HuH-7.5 (cell line): ENCODE measurements at regions not wholly inside any gene's neighbourhood (a gene's known extent, or its start where the extent isn't known, plus 50 kb on each side); places are given as distances from the start of the nearest gene placed in this dataset.

Experiments
- DNase-seq: peaks from one replicate; pipeline ENCODE4 v3.0.0; 2011; ENCODE audit warnings: low spot score

DNA sequence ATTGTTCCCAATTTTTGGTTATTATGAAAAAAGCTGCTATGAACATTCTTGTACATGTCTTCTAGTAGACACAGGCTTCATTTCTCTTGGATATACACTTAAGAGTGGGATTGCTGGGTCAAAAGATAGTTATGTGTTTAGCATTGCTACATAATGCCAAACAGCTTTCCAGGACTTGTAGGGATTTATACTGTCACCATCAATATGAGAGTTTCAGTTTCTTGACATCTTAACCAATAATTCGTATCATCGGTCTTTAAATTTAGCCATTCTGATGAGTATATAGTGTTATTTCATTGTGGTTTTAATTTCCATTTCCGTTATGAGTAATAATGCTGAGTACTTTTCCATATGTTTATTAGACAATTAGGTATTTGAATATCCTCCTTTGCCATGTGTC lies 190.3 kb upstream of the PFN2 start:
- DNase-seq = no peak

DNA sequence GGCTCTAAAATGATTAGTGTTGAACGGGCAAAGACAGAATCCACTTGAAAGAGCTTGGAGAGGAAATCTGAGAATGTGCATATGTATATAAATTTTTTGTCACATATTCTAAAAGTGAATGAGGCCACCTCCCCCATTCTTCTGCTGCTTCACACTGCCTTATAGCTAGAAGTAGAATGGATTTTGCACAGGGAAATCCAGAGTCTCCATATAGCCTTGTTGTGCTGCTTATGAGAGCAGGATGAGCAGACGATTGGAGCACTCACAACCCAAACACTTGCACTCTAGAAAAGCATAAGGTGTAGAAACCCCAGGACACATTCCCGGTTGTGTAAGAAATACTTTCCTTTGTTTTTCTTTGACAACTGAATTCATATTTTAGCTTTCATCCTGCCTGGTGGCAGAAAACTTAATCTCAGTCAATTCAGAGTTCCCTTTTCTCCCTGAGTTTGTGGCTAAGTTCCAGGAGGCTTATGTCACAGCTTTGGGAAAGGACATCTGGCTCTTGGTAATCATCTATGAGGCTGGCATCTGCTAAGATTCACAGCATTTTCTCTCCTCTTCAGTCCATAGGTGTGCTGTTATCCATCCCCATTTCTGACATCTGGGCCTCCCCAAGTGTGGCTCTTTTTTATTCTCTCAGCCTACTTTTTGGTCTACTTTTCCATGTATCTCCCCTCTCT lies 188.4 kb upstream of the PFN2 start:
- no peak for DNase-seq

- no peak for DNase-seq
Observed at GRCh38 chr3:150152567-150152966, 181.9 kb upstream of the PFN2 start.

GRCh38 chr3:150150633-150151032 lies 179.9 kb upstream of the PFN2 start:
- no peak for DNase-seq

GRCh38 chr3:150149651-150150051 lies 179.0 kb upstream of the PFN2 start:
- no peak for DNase-seq

GRCh38 chr3:150148227-150148626 lies 177.5 kb upstream of the PFN2 start:
- DNase-seq = no peak

GRCh38 chr3:150147776-150148175 lies 177.1 kb upstream of the PFN2 start:
- no peak for DNase-seq

GRCh38 chr3:150146991-150147761 lies 176.5 kb upstream of the PFN2 start:
- DNase-seq = no peak

DNA sequence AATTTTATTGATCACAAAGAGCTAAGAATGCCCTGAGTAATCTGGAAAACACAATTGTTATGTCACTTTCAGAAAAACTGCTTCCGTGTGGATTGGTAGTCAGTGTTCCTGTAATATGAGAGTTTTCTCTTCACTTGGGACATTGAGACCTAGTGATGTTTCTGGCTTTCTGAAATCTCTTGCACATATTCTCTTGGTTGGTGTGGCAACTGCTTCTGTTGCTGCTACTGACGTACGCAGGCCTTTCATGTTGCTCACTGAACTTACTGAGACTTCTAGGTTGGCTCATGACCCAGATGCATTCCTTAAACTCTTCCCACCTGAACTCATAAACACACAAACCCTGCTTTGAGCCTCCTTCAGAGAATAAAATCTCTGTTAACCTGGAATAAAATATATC lies 175.0 kb upstream of the PFN2 start:
- DNase-seq = no peak

GRCh38 chr3:150144191-150144708 lies 173.6 kb upstream of the PFN2 start:
- DNase-seq = no peak

- no peak for DNase-seq
Observed at GRCh38 chr3:150142936-150143335, 172.2 kb upstream of the PFN2 start.

DNA sequence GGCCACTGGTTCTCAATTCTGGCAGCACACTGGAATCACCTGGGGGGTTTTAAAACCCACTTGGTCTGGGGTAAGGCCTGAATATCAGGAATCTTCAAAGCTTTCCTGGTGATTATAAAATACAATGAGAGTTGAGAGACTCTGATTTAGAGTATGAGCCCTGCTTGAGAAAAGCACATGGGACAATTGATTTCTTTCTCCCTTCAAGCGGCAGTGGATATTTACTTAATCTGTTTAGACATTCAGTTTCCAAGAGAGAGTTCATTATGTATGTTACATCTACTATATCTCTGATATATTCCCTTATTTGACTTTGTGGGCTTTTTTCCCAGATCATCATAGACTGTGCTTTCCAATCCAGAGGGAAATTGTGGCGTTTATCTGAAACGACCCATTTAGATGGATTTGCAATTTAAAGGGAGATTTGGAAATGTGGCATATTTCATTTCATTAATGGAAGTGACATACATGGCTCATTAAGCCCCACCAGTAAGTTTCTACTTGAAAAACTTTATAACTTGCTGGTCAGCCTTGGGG lies 171.2 kb upstream of the PFN2 start:
- DNase-seq = no peak

- no peak for DNase-seq
Observed at GRCh38 chr3:150140614-150141321, 170.1 kb upstream of the PFN2 start.

DNA sequence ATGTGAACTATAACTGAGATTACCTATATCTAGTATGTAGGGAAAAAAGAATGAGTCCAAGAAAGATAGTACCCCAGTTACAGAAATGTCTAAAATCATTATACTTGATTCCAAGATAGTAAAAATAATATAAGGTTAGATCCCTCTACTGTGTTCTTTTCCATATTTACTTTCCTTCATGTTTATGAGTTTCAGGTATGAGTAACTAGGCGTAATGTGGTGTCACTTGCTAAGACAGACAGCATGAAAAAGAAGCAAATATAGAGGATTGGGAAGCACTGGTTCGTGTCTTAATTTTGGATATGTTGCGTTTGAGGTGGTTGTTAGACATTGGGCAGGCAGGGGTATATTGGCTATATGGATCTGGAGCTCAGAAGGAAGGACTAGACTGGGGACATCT lies 168.1 kb upstream of the PFN2 start:
- DNase-seq = no peak

DNA sequence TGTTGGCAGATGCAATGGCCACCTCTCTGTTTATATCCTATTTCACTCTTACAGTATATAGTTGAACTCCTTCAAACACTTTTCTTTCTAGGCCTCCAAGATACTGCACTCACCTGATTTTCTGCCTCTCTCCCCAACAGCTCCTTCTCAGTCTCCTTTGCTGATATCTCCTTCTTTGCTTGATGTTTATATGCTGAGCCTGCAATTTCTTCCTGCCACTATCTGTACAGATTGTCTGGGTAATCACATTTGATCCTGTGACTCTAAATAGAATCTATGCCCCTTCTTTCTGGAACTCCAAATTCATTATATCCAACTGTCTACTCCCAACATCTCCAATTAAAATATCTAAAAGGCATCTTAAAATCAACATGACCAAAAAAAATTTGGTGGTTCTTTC lies 165.5 kb upstream of the PFN2 start:
- no peak for DNase-seq

- DNase-seq = no peak
Observed at GRCh38 chr3:150135287-150135721, 164.6 kb upstream of the PFN2 start.

DNA sequence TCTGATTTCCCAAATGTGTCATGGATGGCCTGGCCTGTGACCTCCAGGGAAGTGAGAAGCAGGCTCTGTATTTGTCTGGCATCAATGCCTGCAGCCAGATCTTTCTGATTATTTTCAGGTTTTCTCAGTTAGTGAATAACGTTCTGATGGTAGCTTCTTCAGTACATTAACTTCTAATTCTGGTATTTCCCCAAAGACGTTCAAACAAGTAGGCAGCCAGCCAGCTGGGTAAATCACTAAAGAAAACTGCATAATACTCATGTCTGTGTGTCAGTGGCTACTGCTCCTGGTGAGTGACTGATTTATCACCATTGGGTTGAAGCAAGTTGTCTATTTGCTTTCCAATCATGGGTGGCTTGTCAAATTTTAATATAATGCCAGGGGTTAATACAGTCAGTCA lies 162.6 kb upstream of the PFN2 start:
- no peak for DNase-seq

DNA sequence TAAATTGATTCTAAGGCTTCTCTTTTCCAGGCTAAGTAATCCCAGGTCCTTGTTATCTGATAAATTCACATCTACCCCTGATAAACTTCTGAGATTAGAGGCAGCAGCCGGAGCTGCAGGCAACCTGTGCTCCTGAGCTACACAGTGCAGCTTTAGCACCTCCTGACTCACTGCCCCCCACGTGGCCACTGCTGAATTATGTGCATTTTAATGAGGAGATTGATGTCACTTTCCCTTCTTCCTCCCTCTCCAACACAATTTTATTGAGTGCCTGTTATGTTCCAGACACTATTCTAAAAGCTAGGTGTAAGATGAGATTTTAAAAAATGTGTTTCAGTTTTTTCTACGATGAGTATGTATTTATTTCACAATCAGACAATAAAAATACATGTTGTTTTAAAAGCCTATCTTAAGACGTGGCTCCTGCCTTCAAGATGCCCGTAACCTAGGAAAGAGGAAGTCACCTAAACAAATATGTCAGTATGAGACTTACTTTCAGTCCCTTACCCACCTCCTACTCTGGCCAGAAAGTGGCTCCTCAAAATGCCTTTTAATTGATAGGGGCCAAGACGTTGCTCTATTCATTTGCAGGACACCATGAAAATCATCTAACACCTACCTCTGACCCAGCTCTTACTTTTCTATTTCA lies 161.5 kb upstream of the PFN2 start:
- no peak for DNase-seq

DNA sequence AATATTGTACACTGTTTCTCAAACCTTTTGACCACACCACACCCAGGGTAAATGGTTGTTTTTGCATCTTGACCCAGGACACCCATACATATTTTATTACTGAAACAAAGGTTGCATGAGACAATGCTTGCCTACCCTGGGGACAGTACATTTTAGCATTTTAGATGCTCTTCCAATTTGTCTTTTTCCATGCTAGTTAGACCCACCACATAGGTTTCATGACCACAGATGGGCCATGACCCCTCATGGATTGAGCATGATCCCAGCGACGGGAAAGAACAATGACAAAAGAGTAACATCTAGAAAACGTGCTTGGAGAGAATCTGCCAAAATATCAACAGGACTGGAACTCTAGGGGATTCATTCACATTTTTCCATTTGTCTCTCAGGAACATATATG lies 161.0 kb upstream of the PFN2 start:
- DNase-seq = no peak

DNA sequence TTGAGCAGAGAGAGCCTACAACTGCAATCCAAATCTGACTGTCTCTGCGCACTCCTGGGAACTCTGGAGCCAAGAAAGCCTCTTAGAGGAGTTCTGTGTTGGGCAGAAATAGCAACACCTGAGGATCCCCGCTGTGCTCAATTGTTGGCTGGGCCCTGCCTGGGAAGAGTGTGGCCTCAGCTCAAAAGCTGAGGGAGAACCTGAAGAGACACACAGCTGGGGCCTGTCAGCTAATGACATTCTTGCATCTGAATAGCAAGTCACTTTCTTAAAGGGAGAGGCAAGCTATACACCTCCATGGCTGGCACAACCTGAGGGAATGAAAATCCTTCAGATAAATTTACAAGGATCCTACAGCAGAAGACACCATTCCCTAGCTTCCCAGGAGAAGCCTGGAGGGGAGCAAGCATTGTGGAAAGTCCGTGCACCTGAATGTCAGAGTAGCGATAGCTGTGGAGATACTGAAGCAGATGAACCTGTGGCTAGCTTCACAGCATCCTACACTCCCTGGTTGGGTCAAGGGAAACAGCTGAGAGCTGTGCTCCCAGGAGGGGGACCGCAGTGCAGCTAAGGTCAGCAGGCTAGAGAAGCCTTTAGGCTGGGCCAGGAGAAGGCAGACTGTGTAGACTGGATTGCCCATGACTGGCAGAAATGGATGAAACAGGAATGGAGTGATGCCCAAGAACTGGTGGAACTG lies 159.9 kb upstream of the PFN2 start:
- DNase-seq = no peak

DNA sequence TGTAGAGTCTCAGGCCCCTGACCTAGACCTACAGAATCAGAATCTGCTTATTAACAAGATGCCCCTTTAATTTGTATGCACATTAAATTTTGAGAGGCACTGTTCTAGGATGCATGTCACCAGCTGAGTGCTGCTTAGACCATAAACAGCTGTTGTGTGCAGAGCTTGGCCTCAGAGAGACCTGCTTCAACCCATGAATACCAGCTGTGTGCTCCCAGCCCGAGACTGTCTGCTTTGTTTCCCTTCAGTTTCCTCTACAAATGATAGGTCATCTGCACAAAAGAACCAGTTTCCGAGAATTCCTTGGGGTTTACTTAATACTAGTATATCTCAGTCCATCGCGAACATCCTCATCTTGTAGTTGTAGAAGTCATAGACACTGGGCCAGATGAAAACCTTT lies 158.5 kb upstream of the PFN2 start:
- DNase-seq = no peak

DNA sequence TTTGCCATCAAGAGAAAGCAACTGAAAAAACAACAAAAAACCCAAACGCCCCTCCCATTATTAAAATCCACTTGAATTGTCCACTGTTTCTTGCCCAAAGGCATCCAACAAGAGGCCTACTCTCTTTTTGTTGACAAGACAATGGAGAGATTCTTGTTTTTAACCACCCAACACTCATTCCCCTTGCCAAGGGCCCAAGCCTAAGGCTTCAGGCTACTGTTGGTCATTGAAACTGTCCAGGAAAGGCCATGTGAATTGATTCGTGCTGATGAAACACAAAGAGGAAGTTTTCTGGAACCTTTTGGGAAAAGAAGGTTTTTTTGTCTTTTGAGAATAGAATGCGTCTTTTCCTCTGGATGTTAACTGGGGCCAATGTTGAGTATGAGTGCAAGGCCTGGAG lies 157.4 kb upstream of the PFN2 start:
- DNase-seq = no peak
